Natural killer cell (primary cell): ENCODE measurements at regions not wholly inside any gene's neighbourhood (a gene's known extent, or its start where the extent isn't known, plus 50 kb on each side); places are given as distances from the start of the nearest gene placed in this dataset.
"Not testable (repeated sequence)": the region's sequence is repeated elsewhere in the genome, so short reads cannot be mapped to it uniquely, and the experiment has no call there.

Experiments used
- ATAC-seq, 3 donors: fragments of 150-1000 bp in 2 of 3; fragments of 200-7000 bp in 1 of 3; cut with Tn5 transposase; 1 replicate in 1 of 3; 2 replicates in 2 of 3; pipeline ENCODE4 v1.10.0; 2021; ENCODE audit warnings: mild to moderate bottlenecking in 2 of 3, moderate library complexity in 2 of 3
- DNase-seq, 2 donors: peaks; one replicate each; pipeline versions ENCODE4 v3.0.0 to v3.0.0-alpha.2; 2013 to 2021; ENCODE audit warnings: mixed read lengths in 1 of 2
- H3K27ac ChIP-seq: one replicate; pipeline ENCODE4 v1.5.1; 2013; ENCODE audit warnings: mild to moderate bottlenecking, low read length
- H3K27me3 ChIP-seq: one replicate; pipeline ENCODE4 v1.6.1; 2013; ENCODE audit warnings: low read length; ENCODE audit not compliant: control insufficient read depth, insufficient read depth
- H3K36me3 ChIP-seq: one replicate; pipeline ENCODE4 v1.6.1; 2013; ENCODE audit warnings: low read length; ENCODE audit not compliant: control insufficient read depth, insufficient read depth
- H3K4me1 ChIP-seq: one replicate; pipeline ENCODE4 v1.6.1; 2013; ENCODE audit warnings: low read length; ENCODE audit not compliant: control insufficient read depth, insufficient read depth
- H3K4me3 ChIP-seq: one replicate; pipeline ENCODE4 v1.5.1; 2013; ENCODE audit warnings: low read length
- H3K9me3 ChIP-seq: one replicate; pipeline ENCODE4 v1.6.1; 2013; ENCODE audit warnings: low read length; ENCODE audit not compliant: control insufficient read depth, insufficient read depth
- H3K27ac Mint-ChIP-seq, 2 donors: one replicate each; pipeline ENCODE4 v1.8.0; 2022; ENCODE audit warnings: mild to moderate bottlenecking in 2 of 2, mixed read lengths in 2 of 2, moderate library complexity in 1 of 2
- H3K27me3 Mint-ChIP-seq, 2 donors: one replicate each; pipeline ENCODE4 v1.8.0; 2022; ENCODE audit warnings: low read depth in 2 of 2, mixed read lengths in 2 of 2
- H3K36me3 Mint-ChIP-seq: one replicate; pipeline ENCODE4 v1.8.0; 2022; ENCODE audit warnings: mixed read lengths
- H3K4me1 Mint-ChIP-seq, 2 donors: one replicate each; pipeline ENCODE4 v1.8.0; 2022; ENCODE audit warnings: mixed read lengths in 2 of 2
- H3K4me3 Mint-ChIP-seq: one replicate; pipeline ENCODE4 v1.8.0; 2022; ENCODE audit warnings: mild to moderate bottlenecking, moderate library complexity, mixed read lengths
- H3K9me3 Mint-ChIP-seq, 2 donors: one replicate each; pipeline ENCODE4 v1.8.0; 2022; ENCODE audit warnings: mixed read lengths in 2 of 2
- WGBS: methylation state at CpG from one replicate; pipeline ENCODE4 v1.1.7; 2013; ENCODE audit warnings: missing lambda C conversion rate; ENCODE audit not compliant: insufficient coverage; 5-methylcytosine and 5-hydroxymethylcytosine counted together
- intact Hi-C: fragments of 100-400 bp; cut with micrococcal nuclease; formaldehyde crosslinking; loops from one replicate; pipeline ENCODE4 v1.14.2; 2022
- TF ChIP-seq, protein P1 (sequence below): fragments of 200-600 bp; IDR thresholded peaks from one replicate; pipeline ENCODE4 v1.8.0; 2022; ENCODE audit warnings: antibody characterized with exemption

DNA sequence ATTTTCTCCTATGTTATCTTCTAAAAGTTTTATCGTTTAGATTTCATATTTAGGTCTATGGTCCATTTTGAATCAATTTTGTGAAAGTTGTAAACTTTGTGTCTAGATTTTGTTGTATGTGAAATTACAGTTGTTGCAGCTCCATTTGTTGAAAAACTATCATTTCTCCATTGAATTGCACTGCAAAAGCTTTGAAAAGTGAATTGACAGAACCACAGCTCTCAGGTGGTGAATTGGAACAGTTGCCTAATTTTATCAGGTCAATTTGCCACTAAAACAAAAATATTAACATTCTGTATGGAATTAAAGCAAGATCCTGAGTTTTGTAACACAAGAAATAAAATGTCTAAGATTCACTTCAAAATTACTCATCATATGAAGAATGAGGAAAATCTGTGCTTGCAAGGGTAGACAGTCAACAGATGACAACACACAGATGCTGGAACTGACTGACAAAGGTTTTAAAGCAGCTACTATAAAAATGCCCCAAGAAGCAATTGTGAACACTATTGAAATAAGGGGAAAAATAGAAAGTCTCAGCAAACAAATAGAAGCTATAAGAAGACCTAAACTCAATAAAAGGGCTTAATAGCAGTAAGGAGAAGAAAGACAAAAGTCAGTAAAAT, 346.7 kb downstream of the PAX1 start:
- TF ChIP-seq, protein P1, sequence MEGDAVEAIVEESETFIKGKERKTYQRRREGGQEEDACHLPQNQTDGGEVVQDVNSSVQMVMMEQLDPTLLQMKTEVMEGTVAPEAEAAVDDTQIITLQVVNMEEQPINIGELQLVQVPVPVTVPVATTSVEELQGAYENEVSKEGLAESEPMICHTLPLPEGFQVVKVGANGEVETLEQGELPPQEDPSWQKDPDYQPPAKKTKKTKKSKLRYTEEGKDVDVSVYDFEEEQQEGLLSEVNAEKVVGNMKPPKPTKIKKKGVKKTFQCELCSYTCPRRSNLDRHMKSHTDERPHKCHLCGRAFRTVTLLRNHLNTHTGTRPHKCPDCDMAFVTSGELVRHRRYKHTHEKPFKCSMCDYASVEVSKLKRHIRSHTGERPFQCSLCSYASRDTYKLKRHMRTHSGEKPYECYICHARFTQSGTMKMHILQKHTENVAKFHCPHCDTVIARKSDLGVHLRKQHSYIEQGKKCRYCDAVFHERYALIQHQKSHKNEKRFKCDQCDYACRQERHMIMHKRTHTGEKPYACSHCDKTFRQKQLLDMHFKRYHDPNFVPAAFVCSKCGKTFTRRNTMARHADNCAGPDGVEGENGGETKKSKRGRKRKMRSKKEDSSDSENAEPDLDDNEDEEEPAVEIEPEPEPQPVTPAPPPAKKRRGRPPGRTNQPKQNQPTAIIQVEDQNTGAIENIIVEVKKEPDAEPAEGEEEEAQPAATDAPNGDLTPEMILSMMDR, result no peak
- Mint-ChIP-seq H3K4me3 (no peak overlapping the region), H3K9me3 (peaks cover 5 to 11% of the 10 kb centered on the region in 2 donors), H3K4me1 (no peaks in the 10 kb centered on the region), H3K36me3 (no peaks in the 10 kb centered on the region), H3K27me3 (no peaks in the 10 kb centered on the region), H3K27ac (no peak overlapping the region)
- WGBS, result no CpG with 5 or more reads among the region's 1 CpG
- DNase-seq (no peak), ATAC-seq (no peak)
- peaks cover 2% of the 10 kb centered on the region for H3K9me3 ChIP-seq
- H3K27me3 ChIP-seq, result no peaks in the 10 kb centered on the region
- intact Hi-C loops, result no loop called here
- no peak overlapping the region for H3K4me3 ChIP-seq
- no peaks in the 10 kb centered on the region for H3K4me1 ChIP-seq
- H3K27ac ChIP-seq, result no peak overlapping the region
- H3K36me3 ChIP-seq, result no peaks in the 10 kb centered on the region

DNA sequence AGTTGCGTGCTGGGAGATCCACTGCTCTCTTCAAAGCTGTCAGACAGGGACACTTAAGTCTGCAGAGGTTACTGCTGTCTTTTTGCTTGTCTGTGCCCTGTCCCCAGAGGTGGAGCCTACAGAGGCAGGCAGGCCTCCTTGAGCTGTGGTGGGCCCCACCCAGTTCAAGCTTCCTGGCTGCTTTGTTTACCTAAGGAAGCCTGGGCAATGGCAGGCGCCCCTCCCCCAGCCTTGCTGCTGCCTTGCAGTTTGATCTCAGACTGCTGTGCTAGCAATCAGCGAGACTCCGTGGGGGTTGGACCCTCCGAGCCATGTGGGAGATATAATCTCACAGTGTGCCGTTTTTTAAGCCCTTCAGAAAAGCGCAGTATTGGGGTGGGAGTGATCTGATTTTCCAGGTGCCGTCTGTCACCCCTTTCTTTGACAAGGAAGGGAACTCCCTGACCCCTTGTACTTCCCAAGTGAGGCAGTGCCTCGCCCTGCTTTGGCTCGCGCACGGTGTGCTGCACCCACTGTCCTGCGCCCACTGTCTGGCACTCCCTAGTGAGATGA, 340.6 kb downstream of the PAX1 start:
- H3K27me3 ChIP-seq, H3K27ac Mint-ChIP-seq, H3K4me1 ChIP-seq, intact Hi-C loops, H3K27me3 Mint-ChIP-seq, H3K4me3 Mint-ChIP-seq, H3K4me1 Mint-ChIP-seq, DNase-seq, H3K27ac ChIP-seq, ATAC-seq, H3K4me3 ChIP-seq, H3K9me3 ChIP-seq, H3K36me3 ChIP-seq, H3K36me3 Mint-ChIP-seq: not testable (repeated sequence)
- WGBS, result 64% methylated on average over 13 of the region's 13 CpGs
- peaks cover 10 to 14% of the 10 kb centered on the region in 2 donors for H3K9me3 Mint-ChIP-seq

DNA sequence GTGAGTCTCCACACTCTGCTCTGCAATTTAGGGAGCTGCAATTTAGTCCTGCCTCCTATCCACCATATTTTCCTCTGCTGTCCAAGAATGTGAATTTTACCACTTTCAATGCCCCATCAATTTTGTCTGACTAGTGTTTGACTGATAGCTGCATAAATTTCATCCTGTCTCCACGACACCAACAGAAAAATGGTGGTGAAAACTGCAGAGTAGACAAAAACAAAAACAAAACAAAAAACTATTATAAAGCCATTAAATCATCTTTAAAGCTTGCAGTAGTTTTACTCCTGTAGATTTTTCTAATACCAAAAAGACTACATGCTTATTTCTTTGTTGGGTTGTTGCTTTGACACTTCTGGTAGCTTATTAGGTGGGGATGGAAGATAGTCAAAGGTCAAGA, 322.0 kb downstream of the PAX1 start:
- H3K9me3 Mint-ChIP-seq, result peaks cover 12 to 21% of the 10 kb centered on the region in 2 donors

DNA sequence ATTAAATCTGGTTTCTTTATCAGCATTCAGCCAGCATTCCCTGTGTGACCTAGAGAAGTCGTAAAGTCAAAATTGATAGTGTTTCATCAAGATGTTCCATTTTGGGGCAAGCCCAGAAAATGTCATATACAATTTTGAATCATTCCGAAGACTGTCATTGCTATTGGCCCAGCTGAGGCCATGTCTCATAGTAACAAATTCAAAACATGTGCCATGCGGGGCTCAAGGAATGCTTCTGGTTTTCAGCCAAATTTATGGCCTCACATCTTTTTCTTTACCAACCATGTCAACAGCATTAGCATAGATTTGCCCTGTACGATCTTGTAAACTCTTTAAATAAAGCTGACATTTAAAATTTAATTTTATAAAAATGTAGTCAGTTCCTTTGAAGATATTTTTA, 314.7 kb downstream of the PAX1 start:
- Histone ChIP-seq H3K27me3 (no peaks in the 10 kb centered on the region), H3K36me3 (no peaks in the 10 kb centered on the region), H3K4me1 (no peaks in the 10 kb centered on the region), H3K4me3 (no peak overlapping the region), H3K27ac (no peak overlapping the region), H3K9me3 (no peaks in the 10 kb centered on the region)
- Mint-ChIP-seq H3K9me3 (peaks cover 9 to 14% of the 10 kb centered on the region in 2 donors), H3K27me3 (no peaks in the 10 kb centered on the region), H3K4me1 (no peaks in the 10 kb centered on the region), H3K4me3 (no peak overlapping the region), H3K36me3 (no peaks in the 10 kb centered on the region), H3K27ac (no peak overlapping the region)
- 88% methylated on average over 3 of the region's 4 CpGs for WGBS
- no peak for ATAC-seq
- DNase-seq, result no peak
- intact Hi-C loops, result no loop called here
- TF ChIP-seq, protein P1, result no peak

More for the DNA sequence above, 322.0 kb downstream of the PAX1 start:
- intact Hi-C loops, result no loop called here
- ATAC-seq (no peak), DNase-seq (no peak)
- H3K4me3 ChIP-seq, result no peak overlapping the region
- no peaks in the 10 kb centered on the region for H3K27me3 ChIP-seq
- peaks cover 14% of the 10 kb centered on the region for H3K9me3 ChIP-seq
- no peaks in the 10 kb centered on the region for H3K36me3 Mint-ChIP-seq
- H3K36me3 ChIP-seq, result no peaks in the 10 kb centered on the region
- 67% methylated on average over 1 of the region's 1 CpG for WGBS
- no peak overlapping the region for H3K27ac ChIP-seq
- H3K4me1 ChIP-seq, result no peaks in the 10 kb centered on the region
- no peaks in the 10 kb centered on the region for H3K4me1 Mint-ChIP-seq
- TF ChIP-seq, protein P1, result no peak
- H3K27ac Mint-ChIP-seq, result no peak overlapping the region
- no peaks in the 10 kb centered on the region for H3K27me3 Mint-ChIP-seq
- no peak overlapping the region for H3K4me3 Mint-ChIP-seq
